ENCODE measurements at regions not wholly inside any gene's neighbourhood (a gene's known extent, or its start where the extent isn't known, plus 50 kb on each side); places are given as distances from the start of the nearest gene placed in this dataset.

DNA sequence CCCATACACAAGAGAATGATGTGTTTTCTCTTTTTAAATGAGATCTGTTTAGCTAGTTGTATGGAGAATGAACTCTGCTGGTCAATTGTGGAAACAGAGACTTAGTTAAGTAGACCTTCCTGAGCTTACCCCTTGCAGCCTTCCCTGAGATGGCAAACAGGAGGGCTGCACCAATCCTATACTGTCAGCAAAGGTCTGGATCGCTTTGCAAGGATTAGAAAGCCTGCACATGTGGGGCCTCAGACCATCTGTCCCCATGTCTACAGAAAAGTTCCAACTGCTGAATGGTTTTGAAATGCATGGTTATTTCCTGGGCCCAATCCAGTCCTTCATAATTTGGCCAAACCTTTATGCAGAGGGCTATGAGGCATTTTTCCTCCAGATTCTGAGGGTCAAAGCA, 183.9 kb upstream of the SLC10A2 start:
- DNase-seq, result no peak

DNA sequence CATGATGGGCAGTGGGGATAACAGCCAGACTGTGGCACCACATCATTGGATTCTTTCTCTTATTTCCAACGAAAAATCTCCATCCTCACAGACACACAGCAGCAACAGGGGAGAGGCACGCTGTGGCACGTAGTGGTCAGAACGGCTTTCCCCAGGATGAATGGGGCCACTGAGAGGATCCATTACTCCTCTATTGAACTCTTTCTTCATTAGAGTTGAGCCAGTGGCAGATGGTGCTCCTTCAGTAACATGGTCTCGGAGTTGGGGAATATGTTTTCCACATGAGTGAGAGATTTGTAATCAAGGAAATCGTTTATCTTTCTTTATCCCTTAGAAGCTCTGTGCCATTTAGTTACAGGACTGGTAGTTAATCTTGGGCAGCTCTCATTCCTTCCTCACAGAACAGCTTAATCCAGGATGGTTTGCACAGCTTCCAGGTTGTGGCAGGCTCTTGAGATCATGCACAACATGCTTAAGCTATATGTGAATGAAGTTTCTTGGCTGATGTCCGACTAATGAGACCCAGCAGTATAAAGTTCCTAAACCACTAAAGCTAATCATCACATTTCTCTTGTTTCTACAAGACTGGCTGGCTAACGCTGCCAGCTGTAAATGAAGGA, 180.5 kb upstream of the SLC10A2 start:
- no peak for DNase-seq

DNA sequence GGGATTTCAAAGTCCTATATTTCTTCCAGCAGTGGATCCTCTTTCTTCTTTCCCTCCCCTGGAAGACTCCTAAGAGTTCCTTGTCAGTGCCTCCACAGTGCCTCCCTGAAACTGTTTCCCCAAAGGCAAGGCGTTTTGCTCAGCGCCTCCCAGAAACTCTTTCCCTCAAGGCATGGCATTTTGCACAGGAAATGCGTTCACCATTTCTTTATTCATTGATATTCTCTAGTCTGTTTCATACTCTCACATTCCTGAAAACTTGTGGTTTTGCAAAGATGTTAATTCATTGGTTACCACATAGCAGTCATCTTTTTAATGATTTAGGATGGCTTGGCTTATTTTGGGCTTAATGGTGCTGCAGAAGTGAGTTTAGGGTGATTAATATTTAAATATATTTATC, 177.3 kb upstream of the SLC10A2 start:
- DNase-seq, result no peak

DNA sequence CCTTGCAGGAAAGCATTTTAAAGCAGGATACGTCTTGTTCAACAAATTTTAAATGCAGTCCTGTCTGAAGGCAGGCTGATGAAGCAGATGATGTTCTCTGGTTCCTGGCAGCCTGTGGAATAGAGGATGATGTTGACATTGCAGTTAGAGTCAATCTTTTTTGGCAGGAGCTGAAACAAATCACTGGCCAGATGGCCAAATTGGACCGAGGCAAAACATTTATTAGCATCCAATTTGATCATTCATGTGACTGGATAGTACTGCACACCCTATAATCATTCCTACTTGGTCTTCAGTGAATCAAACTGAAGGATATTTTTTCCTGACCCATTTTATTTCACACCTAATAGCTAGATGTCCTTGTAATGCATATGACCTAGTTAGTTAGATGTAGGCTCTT, 172.2 kb upstream of the SLC10A2 start:
- no peak for DNase-seq

DNA sequence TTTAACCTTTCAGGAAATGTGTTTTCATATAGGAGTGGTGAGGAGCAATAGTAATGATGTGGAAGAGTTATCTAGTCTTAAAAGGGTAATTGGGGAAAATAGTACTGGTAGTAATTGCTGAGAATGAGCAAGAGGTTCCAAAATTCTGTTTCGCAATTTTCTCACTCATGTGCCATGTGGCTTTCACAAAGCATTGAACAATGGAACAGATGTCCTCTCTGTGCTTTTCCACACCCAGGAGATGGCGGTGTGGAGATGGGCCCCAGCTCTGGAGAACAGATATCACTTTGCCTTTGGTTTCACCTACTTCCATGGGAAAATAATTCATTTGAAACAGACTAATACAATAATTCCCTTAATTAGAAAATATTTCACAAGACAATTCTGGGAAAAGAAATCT, 170.0 kb upstream of the SLC10A2 start:
- no peak for DNase-seq

DNA sequence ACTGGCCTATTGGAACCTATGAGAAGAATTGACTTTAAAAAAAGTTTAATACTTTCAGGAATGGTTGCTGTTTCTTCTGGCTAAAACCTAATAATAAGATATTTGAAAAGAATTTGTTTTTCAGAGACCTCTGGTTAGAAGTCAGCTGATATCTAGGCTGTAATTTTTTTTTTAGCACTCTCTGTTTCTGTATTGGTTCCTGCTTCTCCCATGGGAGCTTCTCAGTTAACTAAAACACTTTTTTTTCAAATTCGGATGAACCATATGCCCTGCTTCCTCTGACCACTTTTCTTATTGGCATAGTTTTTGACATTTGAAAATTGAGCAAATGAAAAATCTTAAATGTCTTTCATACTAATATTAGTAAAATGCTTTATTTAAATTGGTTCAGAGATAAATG, 163.5 kb upstream of the SLC10A2 start:
- DNase-seq, result no peak

DNA sequence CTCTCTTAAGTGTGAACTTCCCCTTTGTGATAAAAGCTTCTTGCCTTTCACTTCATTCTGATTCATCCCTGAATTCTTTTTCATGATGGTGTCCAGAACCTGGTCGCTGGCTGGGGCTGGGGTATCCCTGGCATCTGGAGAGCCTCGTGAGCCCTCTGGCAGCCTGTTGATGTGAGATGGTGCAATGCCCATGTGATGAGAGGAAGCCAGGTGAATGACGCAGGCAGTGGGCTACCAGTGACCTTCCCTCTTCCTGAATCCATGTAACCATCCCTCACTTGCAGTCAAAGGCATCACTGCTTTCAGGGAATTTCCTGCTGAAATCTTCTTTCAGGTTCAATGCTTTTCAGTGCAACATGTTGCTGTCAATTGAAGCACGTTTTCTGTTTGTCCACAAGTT, 158.6 kb upstream of the SLC10A2 start:
- DNase-seq, result no peak

DNA sequence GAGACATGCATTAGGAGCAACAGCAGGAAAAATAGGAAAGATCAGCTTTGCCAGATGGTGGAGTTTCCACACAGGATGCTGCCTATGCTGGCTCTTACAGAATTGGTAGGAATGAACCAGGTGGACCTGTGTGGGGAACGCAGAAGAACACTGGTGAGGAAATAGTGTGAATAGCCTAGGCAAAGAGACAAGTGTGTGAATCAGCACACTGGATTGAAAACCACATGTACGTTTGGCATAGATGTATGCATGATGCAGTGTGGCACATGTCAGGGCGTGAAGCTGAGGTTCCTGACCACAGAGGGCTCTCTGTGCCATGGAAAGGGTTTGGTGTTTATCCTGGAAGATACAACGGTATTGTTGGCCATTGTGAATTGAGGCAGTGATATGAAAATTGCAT, 156.5 kb upstream of the SLC10A2 start:
- DNase-seq, result no peak

DNA sequence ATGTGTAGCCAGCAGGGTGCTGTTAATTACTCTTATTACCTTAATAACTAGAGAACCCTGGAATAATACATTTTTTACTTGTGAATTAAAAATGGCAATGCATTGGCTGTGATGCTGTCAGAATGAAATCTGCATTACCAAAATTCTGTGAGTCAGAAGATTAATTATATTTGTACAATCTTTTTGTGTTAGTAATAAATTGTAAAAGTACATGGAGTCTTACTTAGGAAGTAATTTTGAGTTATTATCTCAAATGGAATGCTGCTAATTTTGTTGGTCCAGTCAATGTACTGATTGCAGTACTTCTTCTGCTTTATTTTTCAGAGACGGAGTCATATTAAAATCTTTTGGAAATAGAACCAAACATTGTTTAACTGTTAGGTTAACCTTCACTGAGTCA, 152.0 kb upstream of the SLC10A2 start:
- no peak for DNase-seq

DNA sequence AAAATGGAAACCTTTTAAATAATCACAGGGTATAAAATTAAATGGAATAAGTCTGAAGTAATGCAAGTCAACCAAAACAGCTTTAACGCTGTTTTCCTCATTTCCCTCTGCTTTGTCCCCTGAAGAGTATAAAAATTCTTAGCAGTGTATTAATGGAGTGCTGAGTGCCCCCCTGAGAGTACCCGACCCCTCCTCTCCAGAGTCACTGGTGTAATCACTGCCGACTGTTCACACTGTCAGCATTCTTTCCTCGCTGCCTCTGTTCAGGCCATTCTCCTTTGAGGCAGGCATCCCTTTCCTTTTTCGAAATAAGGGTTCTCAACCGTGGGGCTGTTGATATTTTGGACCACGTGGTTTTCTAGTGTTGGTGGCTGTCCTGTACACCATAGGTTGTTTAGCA, 146.9 kb upstream of the SLC10A2 start:
- DNase-seq, result no peak

DNA sequence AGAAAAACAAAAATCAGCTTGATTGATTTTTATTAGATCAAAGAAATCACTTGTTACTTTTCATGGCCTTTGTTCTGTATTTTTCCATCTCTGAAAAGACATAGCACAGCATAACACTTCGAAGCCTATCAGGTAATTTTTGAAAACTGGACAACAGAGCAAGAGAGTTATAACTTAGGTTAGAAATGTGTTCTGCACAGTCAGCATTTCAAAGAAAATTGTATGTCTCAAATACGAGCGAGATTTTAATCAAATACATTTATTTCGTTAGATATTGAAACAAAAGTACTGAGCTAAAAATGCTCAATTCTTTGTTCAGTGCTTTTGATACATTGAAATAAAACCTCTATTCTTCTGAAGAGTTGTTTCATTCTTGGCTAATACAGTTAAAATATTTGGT, 144.1 kb upstream of the SLC10A2 start:
- DNase-seq, result no peak

DNA sequence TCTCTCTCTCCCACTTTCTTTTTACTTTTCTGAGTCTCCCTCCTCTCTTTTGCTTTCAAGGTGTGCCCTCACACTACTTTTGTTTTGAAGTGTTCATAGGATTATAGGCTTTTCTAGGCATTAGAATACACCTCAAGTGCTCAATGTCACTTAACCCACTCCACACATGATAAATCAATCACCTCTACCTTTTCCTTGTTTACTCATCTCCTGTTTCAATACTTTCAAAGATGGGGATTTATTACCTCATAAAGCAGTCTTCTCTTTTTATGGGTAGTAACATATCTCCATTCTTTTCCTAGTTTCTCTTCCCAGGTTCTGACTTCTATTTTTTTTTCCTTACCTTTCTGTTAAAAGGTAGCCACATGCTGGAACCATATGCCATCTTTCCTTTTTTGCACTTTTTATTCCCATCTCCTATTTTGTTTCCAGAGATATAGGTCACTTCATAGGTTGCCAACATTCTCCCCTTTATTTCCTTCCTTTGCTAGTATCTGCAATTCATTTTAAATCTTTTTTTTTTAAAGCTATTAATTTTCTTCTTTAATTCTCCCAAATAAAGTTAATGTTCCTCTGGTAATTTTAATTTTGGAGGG, 137.6 kb upstream of the SLC10A2 start:
- DNase-seq, result no peak

DNA sequence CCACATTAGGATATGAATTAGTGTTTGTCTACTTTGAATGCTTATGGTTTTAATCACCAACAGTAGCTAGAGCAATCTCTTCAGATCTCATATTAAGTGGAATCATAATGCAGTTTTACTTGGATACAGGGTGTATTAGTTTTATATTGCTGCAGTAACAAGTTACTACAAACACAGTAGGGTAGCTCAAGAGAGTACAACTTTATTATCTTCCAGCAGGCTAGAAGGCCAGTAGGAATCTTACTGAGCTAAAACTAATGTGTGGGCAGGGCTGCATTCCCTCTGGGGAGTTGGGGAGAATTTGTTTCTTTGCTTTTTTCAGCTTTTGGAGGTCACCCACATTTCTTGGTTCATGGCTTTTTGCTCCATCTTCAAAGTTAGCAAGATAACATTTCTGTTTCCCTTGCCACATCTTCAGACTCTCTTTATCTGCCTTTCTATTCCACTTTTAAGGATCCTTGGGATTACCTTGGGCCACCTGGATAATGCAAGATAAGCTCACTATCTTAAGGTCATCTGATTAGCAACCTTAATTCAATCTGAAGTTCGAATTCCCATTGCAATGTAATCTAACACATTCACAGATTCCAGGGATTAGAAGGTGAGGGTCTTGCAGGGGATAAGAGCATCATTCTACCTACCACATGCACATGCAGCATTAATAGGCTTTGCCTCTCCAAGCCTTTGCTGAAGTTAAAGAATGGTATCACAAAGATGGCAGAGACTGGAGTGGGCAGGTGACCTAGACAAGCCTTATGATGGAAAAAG, 134.1 kb upstream of the SLC10A2 start:
- DNase-seq, result no peak

DNA sequence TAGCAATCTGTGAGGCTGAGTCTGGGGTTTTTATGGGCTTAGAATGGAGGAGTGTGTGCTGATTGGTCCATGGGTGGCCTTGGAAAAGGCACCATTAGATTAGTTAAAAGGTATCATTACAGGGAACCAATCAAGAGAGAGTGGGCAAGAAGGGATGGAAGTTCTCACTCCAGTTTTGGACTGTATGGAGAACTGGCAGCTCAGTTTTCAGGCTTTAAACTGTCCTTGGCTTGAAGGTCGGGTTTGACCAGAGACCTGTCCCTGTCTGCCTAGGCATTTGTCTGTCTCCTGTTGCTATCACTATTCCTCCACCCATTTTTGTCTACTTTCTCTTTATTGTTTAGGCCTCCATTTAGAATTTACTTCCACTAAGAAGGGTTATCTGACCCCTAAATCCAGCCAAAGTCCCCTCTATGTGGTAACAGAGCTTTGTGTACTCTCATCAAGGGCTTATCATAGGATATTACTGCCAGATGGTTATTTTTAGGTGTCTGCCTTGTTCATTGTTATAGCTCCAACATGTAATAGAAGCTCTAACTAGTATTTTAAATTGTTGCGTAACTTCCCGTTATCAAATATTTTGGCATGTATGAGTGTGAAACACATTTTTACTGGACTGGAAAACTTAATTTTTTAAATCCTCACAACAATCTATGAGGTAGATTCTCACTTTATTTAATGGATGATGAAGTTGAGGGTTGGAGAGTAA, 133.3 kb upstream of the SLC10A2 start:
- no peak for DNase-seq

DNA sequence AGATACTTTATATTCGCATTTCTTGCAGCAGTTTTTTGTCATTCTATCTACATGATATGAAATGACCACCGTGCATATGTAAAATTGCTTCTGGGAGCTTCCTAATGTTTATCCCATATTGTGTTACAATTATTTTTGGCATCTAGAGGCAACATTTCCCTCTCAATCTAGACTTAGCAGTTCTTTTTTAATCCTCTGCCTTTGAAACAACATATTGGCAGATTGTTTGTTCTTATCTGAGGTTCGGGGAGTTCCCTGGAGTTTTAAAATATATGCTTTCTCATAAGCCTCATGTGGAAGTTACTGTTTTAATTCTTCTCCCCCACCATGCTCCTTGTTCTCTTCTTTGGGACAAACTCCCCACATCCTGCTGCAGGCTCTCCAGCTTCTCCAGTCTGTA, 130.1 kb upstream of the SLC10A2 start:
- no peak for DNase-seq

DNA sequence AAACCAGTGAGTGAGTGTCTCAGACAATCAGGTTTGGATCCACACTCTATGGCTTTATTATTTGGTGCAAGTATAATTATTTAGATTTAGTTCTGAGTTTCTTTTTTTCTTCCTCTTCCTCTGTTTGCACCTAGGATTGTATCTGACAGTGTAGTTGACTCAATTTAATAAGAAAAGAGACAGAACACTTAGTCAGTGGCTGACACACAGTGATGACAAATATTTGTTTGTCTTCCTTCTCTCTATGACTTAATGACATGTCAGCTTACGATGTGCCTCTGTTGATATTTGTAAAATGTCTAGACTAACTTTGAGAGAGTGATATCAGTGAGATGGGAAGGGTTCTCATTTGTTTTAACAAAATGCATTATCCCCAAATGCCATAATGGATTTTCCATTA, 129.5 kb upstream of the SLC10A2 start:
- no peak for DNase-seq

DNA sequence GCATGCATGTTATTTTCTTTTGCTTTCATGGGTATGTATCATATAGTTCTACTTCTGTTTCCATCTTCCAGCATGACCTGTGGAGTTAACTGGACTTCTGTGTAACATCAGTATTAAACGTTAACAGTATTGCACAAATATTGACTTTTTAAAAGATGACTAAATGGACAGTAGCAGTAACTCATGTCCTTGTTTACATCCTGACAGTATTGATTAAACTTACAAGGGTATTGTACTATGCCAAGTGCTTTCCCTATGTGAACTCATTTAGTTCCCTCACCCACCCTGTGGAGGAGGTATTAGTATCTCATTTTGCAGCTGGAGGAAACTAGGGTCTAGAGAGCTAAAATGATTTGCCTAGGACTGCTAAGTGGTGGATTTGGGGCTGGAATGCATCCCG, 128.7 kb upstream of the SLC10A2 start:
- DNase-seq, result no peak

DNA sequence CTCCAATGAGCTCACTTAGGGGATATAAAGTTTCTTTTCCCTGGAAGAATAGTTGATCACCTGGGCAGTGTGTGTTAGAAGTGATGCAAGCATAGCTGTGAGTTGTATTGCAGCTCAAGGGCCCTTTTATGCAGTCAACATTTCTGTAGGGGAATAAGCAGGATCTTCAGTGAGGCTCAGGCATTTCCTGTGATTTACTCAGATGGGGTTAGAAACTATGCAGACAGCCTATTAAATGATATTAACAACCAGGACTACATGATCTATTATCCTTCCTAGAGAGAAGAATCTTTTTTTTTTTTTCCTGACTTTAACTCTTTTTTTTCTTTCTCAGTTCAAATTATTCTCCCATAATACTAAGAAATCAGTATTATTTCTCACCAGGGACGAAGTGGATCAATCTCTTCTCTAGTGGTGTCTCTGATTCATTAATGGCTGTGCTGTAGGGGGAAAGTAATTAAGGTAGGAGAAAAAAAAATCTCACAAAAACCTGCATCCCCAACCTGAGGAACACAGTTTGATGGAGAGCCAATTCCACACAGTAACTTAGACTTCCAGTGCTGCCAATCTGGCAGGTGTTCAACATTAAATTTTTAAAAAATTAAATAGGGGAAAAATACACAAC, 126.4 kb upstream of the SLC10A2 start:
- DNase-seq, result no peak

DNA sequence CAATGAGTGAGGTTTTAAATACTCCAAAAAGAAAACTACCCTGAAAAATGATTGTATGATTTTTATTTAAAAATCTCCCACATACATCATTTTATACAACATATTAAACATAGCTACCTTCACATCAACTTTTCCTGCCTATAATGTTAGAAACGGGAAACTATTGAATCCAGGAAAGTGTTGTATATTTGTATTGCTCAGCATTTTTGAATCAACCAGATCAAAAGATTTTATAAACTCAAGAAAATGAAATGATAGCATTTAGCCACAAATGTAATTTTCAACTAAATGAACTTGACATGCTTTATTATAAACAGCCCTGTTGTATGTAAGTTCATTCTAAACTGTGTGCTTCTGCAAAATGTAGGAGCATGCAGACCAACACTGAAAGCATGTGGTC, 124.6 kb upstream of the SLC10A2 start:
- no peak for DNase-seq

DNA sequence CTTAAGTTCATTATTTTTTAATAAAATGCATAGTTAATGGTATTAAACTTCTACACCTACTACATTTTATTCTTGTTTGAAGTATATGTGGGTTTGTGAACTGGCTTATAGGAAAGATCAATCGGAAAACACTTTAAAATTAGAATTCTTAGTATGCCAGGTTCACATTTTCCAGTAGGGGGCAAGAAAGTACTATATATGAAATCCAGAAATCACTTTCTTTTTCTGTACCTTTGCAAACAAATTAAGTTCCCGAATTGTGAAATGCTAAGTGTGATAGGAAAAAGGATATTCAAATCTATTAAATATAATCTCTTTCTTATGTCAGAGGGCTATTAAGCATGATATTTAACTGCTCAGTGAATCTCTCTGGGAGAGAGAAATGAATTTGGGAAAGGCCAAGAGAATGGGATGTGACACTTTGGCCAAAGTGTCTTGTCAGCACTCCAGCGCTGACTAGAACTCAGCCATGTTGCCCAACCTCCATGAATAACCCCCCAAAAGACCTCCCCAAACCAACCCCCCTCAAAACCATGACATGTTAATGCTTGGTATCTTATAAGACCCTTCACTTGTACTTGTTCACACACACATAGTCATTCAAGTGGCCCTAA, 122.6 kb upstream of the SLC10A2 start:
- no peak for DNase-seq

DNA sequence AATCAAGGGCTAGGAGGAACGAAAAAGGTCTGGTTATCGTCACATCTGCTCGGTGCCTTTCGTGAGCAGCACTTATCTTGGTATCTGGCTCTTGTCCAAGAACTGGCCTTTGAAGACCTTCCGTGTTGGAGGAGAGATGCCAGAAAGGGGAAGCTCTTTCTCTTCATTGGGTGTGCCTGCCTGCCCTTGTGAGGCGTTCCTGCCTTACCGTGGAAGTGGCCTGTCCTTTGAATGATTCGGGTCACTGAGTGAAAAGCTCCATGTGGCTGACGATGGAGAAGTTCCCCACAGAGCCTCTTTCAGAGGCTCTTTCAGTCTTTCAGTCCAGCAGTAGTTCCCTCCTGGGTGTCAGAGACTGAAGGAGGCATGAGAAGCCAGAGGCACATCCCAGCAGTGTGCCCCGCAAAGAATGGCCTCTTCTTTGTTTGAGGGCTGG, 121.5 kb upstream of the SLC10A2 start:
- no peak for DNase-seq

DNA sequence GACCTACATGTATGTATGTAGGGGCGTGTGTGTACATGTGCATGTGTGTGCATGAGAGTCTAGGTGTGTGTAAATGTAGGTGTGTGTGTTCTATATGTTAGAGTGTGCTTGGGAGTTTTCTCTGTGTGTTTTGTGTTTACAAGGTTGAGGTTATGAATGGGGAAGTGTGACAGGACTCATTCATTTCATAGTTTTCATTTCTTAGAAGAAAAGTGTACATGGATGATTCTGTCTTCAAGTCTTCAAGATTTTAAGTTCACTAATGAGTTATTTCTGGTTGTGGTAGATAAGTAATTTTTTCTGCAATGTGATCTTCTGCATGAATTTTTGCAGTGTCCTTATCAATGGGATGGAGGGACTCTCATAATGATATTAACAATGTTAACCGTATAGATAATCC, 118.2 kb upstream of the SLC10A2 start:
- DNase-seq, result no peak

Measured in EL (cell line).